ENCODE measurements at regions not wholly inside any gene's neighbourhood (a gene's known extent, or its start where the extent isn't known, plus 50 kb on each side); places are given as distances from the start of the nearest gene placed in this dataset.

- Histone ChIP-seq H3K9ac (ENCODE audit: insufficient read depth in 1 of 2, low read length in 2 of 2) (no peak overlapping the region), H3K9me3 (ENCODE audit: control insufficient read depth in 4 of 4, insufficient read depth in 3 of 4, low read length in 3 of 4) (peaks cover 0 to 2% (median 0%) of the 10 kb centered on the region in 4 donors), H3K36me3 (ENCODE audit: control insufficient read depth in 4 of 4, insufficient read depth in 4 of 4, low read length in 4 of 4) (no peaks in the 10 kb centered on the region), H3K27me3 (ENCODE audit: control insufficient read depth in 3 of 3, insufficient read depth in 3 of 3, low read length in 2 of 3) (no peaks in the 10 kb centered on the region), H3K4me1 (ENCODE audit: control insufficient read depth in 5 of 5, insufficient read depth in 5 of 5, low read length in 5 of 5) (no peaks in the 10 kb centered on the region), H3K27ac (ENCODE audit: low read depth in 1 of 2, low read length in 1 of 2) (no peak overlapping the region), H3K4me3 (no peak overlapping the region)
- TF ChIP-seq, protein P1, sequence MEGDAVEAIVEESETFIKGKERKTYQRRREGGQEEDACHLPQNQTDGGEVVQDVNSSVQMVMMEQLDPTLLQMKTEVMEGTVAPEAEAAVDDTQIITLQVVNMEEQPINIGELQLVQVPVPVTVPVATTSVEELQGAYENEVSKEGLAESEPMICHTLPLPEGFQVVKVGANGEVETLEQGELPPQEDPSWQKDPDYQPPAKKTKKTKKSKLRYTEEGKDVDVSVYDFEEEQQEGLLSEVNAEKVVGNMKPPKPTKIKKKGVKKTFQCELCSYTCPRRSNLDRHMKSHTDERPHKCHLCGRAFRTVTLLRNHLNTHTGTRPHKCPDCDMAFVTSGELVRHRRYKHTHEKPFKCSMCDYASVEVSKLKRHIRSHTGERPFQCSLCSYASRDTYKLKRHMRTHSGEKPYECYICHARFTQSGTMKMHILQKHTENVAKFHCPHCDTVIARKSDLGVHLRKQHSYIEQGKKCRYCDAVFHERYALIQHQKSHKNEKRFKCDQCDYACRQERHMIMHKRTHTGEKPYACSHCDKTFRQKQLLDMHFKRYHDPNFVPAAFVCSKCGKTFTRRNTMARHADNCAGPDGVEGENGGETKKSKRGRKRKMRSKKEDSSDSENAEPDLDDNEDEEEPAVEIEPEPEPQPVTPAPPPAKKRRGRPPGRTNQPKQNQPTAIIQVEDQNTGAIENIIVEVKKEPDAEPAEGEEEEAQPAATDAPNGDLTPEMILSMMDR (IDR thresholded peaks at IDR 0.05; ENCODE audit: control extremely low read depth, extremely low read depth) = no peak
- ATAC-seq (ENCODE audit: insufficient read depth, low FRiP score) (no peak), DNase-seq (no peak)
- WGBS, 2 donors = 80 to 83% methylated on average over 8 of the region's 8 CpGs
Measured at GRCh38 chr10:130804281-130804680, 507.2 kb downstream of the TCERG1L start.

DNA sequence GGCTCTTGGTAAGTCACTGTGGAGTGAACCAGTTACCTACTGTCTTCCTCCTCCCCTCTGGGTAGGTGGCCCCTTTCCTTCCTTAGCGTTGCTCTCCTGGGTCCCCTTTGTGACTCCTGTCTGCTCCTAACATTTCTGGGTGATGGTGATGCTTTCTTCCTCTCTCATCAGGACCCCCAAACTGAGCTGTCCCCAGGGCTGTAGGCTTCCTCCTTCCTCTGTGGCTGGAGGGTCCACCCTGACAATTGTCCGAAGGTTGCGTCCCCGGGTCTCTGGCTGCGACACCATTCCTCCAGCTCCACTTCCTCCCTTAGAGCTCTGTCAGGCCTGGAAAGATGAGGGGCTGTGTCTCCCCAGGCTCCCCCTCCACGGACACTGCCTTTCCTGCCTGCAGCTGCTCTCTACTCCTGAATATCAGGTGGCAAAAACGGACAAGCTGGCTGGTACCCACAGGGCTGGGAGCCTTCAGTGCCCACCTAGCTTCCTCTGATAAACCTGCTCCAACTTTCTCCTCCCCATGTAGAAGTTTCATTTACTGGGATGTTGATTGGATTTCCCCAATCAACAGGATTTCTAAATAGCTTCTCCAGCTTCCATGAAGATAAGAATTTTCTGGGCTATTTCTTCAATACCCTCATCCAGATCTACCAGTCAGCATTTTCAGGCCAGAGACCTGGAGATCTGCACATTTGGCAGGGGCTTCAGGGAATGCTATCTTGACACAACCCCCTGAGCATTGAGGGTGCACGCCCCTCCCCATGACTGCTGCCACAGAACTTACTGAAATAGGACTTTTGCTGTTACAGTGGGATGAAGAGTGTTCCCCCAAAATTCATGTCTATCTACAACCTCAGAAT, 506.5 kb downstream of the TCERG1L start:
- H3K27me3 ChIP-seq (ENCODE audit: control insufficient read depth in 3 of 3, insufficient read depth in 3 of 3, low read length in 2 of 3) = no peaks in the 10 kb centered on the region
- H3K9ac ChIP-seq (ENCODE audit: insufficient read depth in 1 of 2, low read length in 2 of 2) = no peak overlapping the region
- no peak for DNase-seq
- H3K9me3 ChIP-seq (ENCODE audit: control insufficient read depth in 4 of 4, insufficient read depth in 3 of 4, low read length in 3 of 4) = peaks cover 0 to 2% (median 0%) of the 10 kb centered on the region in 4 donors
- no peak overlapping the region for H3K27ac ChIP-seq (ENCODE audit: low read depth in 1 of 2, low read length in 1 of 2)
- ATAC-seq (ENCODE audit: insufficient read depth, low FRiP score) = no peak
- no peaks in the 10 kb centered on the region for H3K4me1 ChIP-seq (ENCODE audit: control insufficient read depth in 5 of 5, insufficient read depth in 5 of 5, low read length in 5 of 5)
- no peak overlapping the region for H3K4me3 ChIP-seq
- TF ChIP-seq, protein P1 (IDR thresholded peaks at IDR 0.05; ENCODE audit: control extremely low read depth, extremely low read depth) = no peak
- 84 to 86% methylated on average over 8 of the region's 8 CpGs for WGBS, 2 donors
- no peaks in the 10 kb centered on the region for H3K36me3 ChIP-seq (ENCODE audit: control insufficient read depth in 4 of 4, insufficient read depth in 4 of 4, low read length in 4 of 4)

DNA sequence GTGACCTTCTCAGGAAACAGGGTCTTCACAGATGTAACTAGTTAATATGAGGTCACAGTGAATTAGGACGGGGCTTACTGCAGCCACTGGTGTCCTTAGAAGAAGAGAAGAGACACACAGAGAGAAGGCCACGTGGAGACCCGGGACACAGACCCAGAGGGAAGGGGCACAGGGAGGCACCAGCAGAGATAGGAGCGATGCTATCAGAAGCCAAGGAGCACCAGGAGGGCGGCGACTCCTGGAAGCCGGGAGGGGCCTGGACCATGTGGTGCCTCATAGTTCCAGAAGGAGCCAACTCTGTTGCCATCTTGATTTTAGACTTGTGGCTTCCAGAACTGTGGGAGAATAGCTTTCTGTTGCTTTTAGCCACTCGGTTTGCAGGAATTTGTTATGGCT, 505.9 kb downstream of the TCERG1L start:
- DNase-seq (no peak), ATAC-seq (ENCODE audit: insufficient read depth, low FRiP score) (no peak)
- Histone ChIP-seq H3K36me3 (ENCODE audit: control insufficient read depth in 4 of 4, insufficient read depth in 4 of 4, low read length in 4 of 4) (no peaks in the 10 kb centered on the region), H3K27ac (ENCODE audit: low read depth in 1 of 2, low read length in 1 of 2) (no peak overlapping the region), H3K9me3 (ENCODE audit: control insufficient read depth in 4 of 4, insufficient read depth in 3 of 4, low read length in 3 of 4) (peaks cover 0 to 2% (median 0%) of the 10 kb centered on the region in 4 donors), H3K4me1 (ENCODE audit: control insufficient read depth in 5 of 5, insufficient read depth in 5 of 5, low read length in 5 of 5) (no peaks in the 10 kb centered on the region), H3K4me3 (no peak overlapping the region), H3K27me3 (ENCODE audit: control insufficient read depth in 3 of 3, insufficient read depth in 3 of 3, low read length in 2 of 3) (no peaks in the 10 kb centered on the region), H3K9ac (ENCODE audit: insufficient read depth in 1 of 2, low read length in 2 of 2) (no peak overlapping the region)
- 85 to 86% methylated on average over 8 of the region's 8 CpGs for WGBS, 2 donors
- TF ChIP-seq, protein P1 (IDR thresholded peaks at IDR 0.05; ENCODE audit: control extremely low read depth, extremely low read depth) = no peak
